IMR-90 (cell line): ENCODE measurements at regions not wholly inside any gene's neighbourhood (a gene's known extent, or its start where the extent isn't known, plus 50 kb on each side); places are given as distances from the start of the nearest gene placed in this dataset.

Experiments
- ATAC-seq: fragments of 200-7000 bp; cut with Tn5 transposase; 2 replicates; pipeline ENCODE4 v1.9.1; 2020; ENCODE audit warnings: low read depth, mild to moderate bottlenecking, moderate library complexity
- BruUV-seq: library from RNA; stranded (reverse); fragments of 400-500 nt; replicated peaks from 2 replicates; lab custom pipeline; 2021; lab: Mats Ljungman, UMichigan
- CTCF ChIA-PET: fragments of 300-600 bp; formaldehyde crosslinking; extraction: SDS; loops from one replicate; lab custom pipeline; 2021; ENCODE audit warnings: antibody characterized with exemption; lab: Yijun Ruan, JAX
- POLR2A ChIA-PET: fragments of 300-600 bp; sonication (Branson Sonifier 250); formaldehyde crosslinking; loops from one replicate; lab custom pipeline; 2022; ENCODE audit warnings: antibody characterized with exemption; ENCODE audit not compliant: unreplicated experiment; lab: Charles Lee
- DNase-seq: peaks from one replicate; pipeline ENCODE4 v3.0.0; 2013
- H2AFZ ChIP-seq: replicated peaks from 2 replicates; pipeline ENCODE3; 2013; ENCODE audit warnings: low read length, mild to moderate bottlenecking; ENCODE audit not compliant: poor library complexity
- H2AK5ac ChIP-seq: 2 replicates; pipeline ENCODE4 v1.6.1; 2013; ENCODE audit warnings: low read depth, low read length, inconsistent platforms
- H2AK9ac ChIP-seq: replicated peaks from 2 replicates; pipeline ENCODE3; 2013; ENCODE audit warnings: mild to moderate bottlenecking, low read depth, low read length, moderate library complexity; ENCODE audit not compliant: poor library complexity
- H2BK120ac ChIP-seq: 2 replicates; pipeline ENCODE4 v1.6.1; 2013; ENCODE audit warnings: low read depth, low read length, inconsistent platforms
- H2BK15ac ChIP-seq: 3 replicates; pipeline ENCODE4 v1.6.1; 2013; ENCODE audit warnings: low read depth, low read length, inconsistent platforms
- H2BK20ac ChIP-seq: 2 replicates; pipeline ENCODE4 v1.6.1; 2013; ENCODE audit warnings: low read depth, mild to moderate bottlenecking, inconsistent platforms, low read length, moderate library complexity
- H2BK5ac ChIP-seq: 2 replicates; pipeline ENCODE4 v1.6.1; 2013; ENCODE audit warnings: mild to moderate bottlenecking, low read depth, low read length, inconsistent platforms; ENCODE audit not compliant: poor library complexity, severe bottlenecking
- H3K14ac ChIP-seq: replicated peaks from 2 replicates; pipeline ENCODE4 v1.6.1; 2013; ENCODE audit warnings: low read depth, low read length, inconsistent platforms
- H3K18ac ChIP-seq: 2 replicates; pipeline ENCODE4 v1.6.1; 2013; ENCODE audit warnings: low read depth, low read length, control low read depth
- H3K23ac ChIP-seq: 2 replicates; pipeline ENCODE4 v1.6.1; 2013; ENCODE audit warnings: low read depth, low read length, inconsistent platforms
- H3K27ac ChIP-seq: 2 replicates; pipeline ENCODE4 v1.5.1; 2013; ENCODE audit warnings: mild to moderate bottlenecking, control low read depth, low read length; ENCODE audit not compliant: insufficient read depth
- H3K27me3 ChIP-seq: 2 replicates; pipeline ENCODE4 v1.6.1; 2013; ENCODE audit warnings: low read length; ENCODE audit not compliant: control insufficient read depth, insufficient read depth
- H3K36me3 ChIP-seq: 2 replicates; pipeline ENCODE4 v1.6.1; 2013; ENCODE audit warnings: low read length, mixed read lengths; ENCODE audit not compliant: control insufficient read depth, insufficient read depth
- H3K4ac ChIP-seq: 2 replicates; pipeline ENCODE4 v1.6.1; 2013; ENCODE audit warnings: low read depth, low read length, inconsistent platforms
- H3K4me1 ChIP-seq: 2 replicates; pipeline ENCODE4 v1.6.1; 2013; ENCODE audit warnings: low read length, mixed read lengths; ENCODE audit not compliant: control insufficient read depth, insufficient read depth
- H3K4me2 ChIP-seq: 2 replicates; pipeline ENCODE4 v1.6.1; 2013; ENCODE audit warnings: low read depth, mild to moderate bottlenecking, control low read depth, low read length, moderate library complexity
- H3K4me3 ChIP-seq: 2 replicates; pipeline ENCODE4 v1.5.1; 2013; ENCODE audit warnings: low read depth, mild to moderate bottlenecking, control low read depth, low read length, moderate library complexity; ENCODE audit not compliant: insufficient read depth
- H3K56ac ChIP-seq: 2 replicates; pipeline ENCODE4 v1.6.1; 2013; ENCODE audit warnings: low read length, inconsistent platforms; ENCODE audit not compliant: insufficient read depth; ENCODE audit errors: extremely low read depth
- H3K79me1 ChIP-seq, 2 experiments: 2 replicates each; pipeline ENCODE4 v1.6.1; 2013; ENCODE audit warnings: low read length in 2 of 2, inconsistent platforms in 1 of 2, low read depth in 1 of 2
- H3K9ac ChIP-seq: 2 replicates; pipeline ENCODE4 v1.6.1; 2013; ENCODE audit warnings: low read depth, low read length, control low read depth
- H3K9me1 ChIP-seq: 2 replicates; pipeline ENCODE4 v1.6.1; 2013; ENCODE audit warnings: low read length, inconsistent platforms; ENCODE audit not compliant: insufficient read depth
- H3K9me3 ChIP-seq: 2 replicates; pipeline ENCODE4 v1.6.1; 2013; ENCODE audit warnings: low read length; ENCODE audit not compliant: control insufficient read depth, insufficient read depth
- H4K20me1 ChIP-seq: 2 replicates; pipeline ENCODE4 v1.6.1; 2013; ENCODE audit warnings: low read length, inconsistent platforms; ENCODE audit not compliant: insufficient read depth
- H4K5ac ChIP-seq: 2 replicates; pipeline ENCODE4 v1.6.1; 2013; ENCODE audit warnings: mild to moderate bottlenecking, low read depth, low read length, control low read depth
- H4K8ac ChIP-seq, 2 experiments: 2 replicates each; pipeline ENCODE4 v1.6.1; 2013; ENCODE audit warnings: low read depth in 2 of 2, low read length in 2 of 2, control low read depth in 1 of 2, inconsistent platforms in 1 of 2
- H4K91ac ChIP-seq: 2 replicates; pipeline ENCODE4 v1.6.1; 2013; ENCODE audit warnings: low read depth, low read length, inconsistent platforms; ENCODE audit not compliant: insufficient read depth
- BHLHE40 ChIP-seq: fragments of 150-350 bp; IDR thresholded peaks from 2 replicates; pipeline ENCODE4 v1.6.1; 2016; ENCODE audit warnings: mild to moderate bottlenecking, low read depth, low read length
- CEBPB ChIP-seq: IDR thresholded peaks from 2 replicates; pipeline ENCODE4 v1.6.1; 2012; ENCODE audit warnings: low read depth, low read length, improper control_type of control experiment
- CHD1 ChIP-seq: IDR thresholded peaks from 2 replicates; pipeline ENCODE4 v1.6.1; 2012; ENCODE audit warnings: low read depth, low read length, improper control_type of control experiment
- CTCF ChIP-seq: conservative IDR thresholded peaks from 2 replicates; pipeline ENCODE4 v1.5.1; 2012; ENCODE audit warnings: mild to moderate bottlenecking, low read depth, low read length, improper control_type of control experiment
- FOS ChIP-seq: fragments of 150-350 bp; IDR thresholded peaks from 2 replicates; pipeline ENCODE4 v1.6.1; 2016; ENCODE audit warnings: low read depth, low read length
- MAFK ChIP-seq: IDR thresholded peaks from 2 replicates; pipeline ENCODE4 v1.6.1; 2012; ENCODE audit warnings: low read depth, low read length, improper control_type of control experiment
- MAZ ChIP-seq: IDR thresholded peaks from 2 replicates; pipeline ENCODE4 v1.6.1; 2012; ENCODE audit warnings: low read depth, mild to moderate bottlenecking, low read length, improper control_type of control experiment, moderate library complexity, borderline replicate concordance
- MXI1 ChIP-seq: IDR thresholded peaks from 2 replicates; pipeline ENCODE4 v1.6.1; 2012; ENCODE audit warnings: low read depth, mild to moderate bottlenecking, low read length, moderate library complexity, borderline replicate concordance
- NFE2L2 ChIP-seq: fragments of 150-350 bp; IDR thresholded peaks from 2 replicates; pipeline ENCODE4 v1.6.1; 2016; ENCODE audit warnings: low read depth, mild to moderate bottlenecking, low read length
- POLR2A ChIP-seq: IDR thresholded peaks from 2 replicates; pipeline ENCODE4 v1.6.1; 2012; ENCODE audit warnings: mild to moderate bottlenecking, low read depth, low read length
- RAD21 ChIP-seq: IDR thresholded peaks from 2 replicates; pipeline ENCODE4 v1.6.1; 2012; ENCODE audit warnings: low read length, improper control_type of control experiment
- RCOR1 ChIP-seq: IDR thresholded peaks from 2 replicates; pipeline ENCODE4 v1.6.1; 2012; ENCODE audit warnings: mild to moderate bottlenecking, low read length, improper control_type of control experiment; ENCODE audit not compliant: insufficient replicate concordance
- RFX5 ChIP-seq: IDR thresholded peaks from 2 replicates; pipeline ENCODE4 v1.8.0; 2012; ENCODE audit warnings: low read depth, mild to moderate bottlenecking, low read length, moderate library complexity
- SMC3 ChIP-seq: fragments of 150-350 bp; IDR thresholded peaks from 2 replicates; pipeline ENCODE4 v1.6.1; 2016; ENCODE audit warnings: low read depth, mild to moderate bottlenecking, antibody characterized with exemption, low read length, moderate library complexity
- USF2 ChIP-seq: fragments of 150-350 bp; IDR thresholded peaks from 2 replicates; pipeline ENCODE4 v1.6.1; 2017; ENCODE audit warnings: mild to moderate bottlenecking, antibody characterized with exemption, low read length, low read depth
- dilution Hi-C: fragments of 300-500 bp; cut with HindIII; formaldehyde crosslinking; loops from one replicate; pipeline ENCODE4 v1.14.3; 2018; ENCODE audit warnings: low sequenced_read_pairs; ENCODE audit not compliant: unreplicated experiment
- in situ Hi-C: fragments of 300-500 bp; cut with MboI; formaldehyde crosslinking; loops from 3 replicates; pipeline ENCODE4 v1.14.3; 2019; ENCODE audit warnings: low sequenced_read_pairs, inconsistent platforms, mixed read lengths
- intact Hi-C: fragments of 100-400 bp; cut with micrococcal nuclease; formaldehyde crosslinking; loops from 2 replicates; pipeline ENCODE4 v1.10.0; 2022
- TF ChIP-seq, protein P1 (sequence below): fragments of 150-350 bp; IDR thresholded peaks from 2 replicates; pipeline ENCODE4 v1.6.1; 2016; ENCODE audit warnings: low read depth, mild to moderate bottlenecking, low read length, moderate library complexity, borderline replicate concordance

DNA sequence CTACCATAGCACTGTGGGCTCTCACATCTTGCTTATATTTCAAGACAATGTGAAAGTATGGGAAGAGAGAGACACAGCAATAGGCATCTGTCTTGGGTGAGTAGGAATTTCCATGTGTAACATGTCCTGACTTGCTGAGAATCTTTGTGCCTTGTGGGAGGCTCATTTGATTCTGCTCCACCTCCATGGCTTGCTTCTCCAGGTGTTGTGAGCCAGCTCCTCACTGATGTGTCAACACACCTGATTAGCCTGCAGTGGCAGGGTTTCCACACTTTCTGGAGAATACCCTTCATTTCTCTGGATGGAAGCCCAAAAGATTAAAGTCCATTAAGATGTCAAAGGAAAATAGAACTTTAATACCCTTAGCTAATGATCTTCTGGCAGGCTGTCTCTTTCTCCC is 613.6 kb downstream of the ZNF608 start:
- H2AK9ac ChIP-seq, result no peak overlapping the region
- H3K4ac ChIP-seq, result 0 out of 2 replicates have a peak overlapping the region, but pooled peaks have one; percentile 21
- no peak overlapping the region for H2AK5ac ChIP-seq
- H3K18ac ChIP-seq, result 0 out of 2 replicates have a peak overlapping the region, but pooled peaks have one; percentile 56
- ChIA-PET POLR2A (no interaction called here), CTCF (no interaction called here)
- H3K23ac ChIP-seq, result 0 out of 2 replicates have a peak overlapping the region, but pooled peaks have one; percentile 48
- H4K20me1 ChIP-seq, result no peaks in the 10 kb centered on the region
- H3K9me1 ChIP-seq, result no peaks in the 10 kb centered on the region
- no peak overlapping the region for H2BK5ac ChIP-seq
- no peak overlapping the region for H3K27ac ChIP-seq
- no peaks in the 10 kb centered on the region for H3K27me3 ChIP-seq
- H3K36me3 ChIP-seq, result no peaks in the 10 kb centered on the region
- H3K4me2 ChIP-seq, result no peak overlapping the region
- H3K4me1 ChIP-seq, result no peaks in the 10 kb centered on the region; the same call in 1 of the 2 replicates
- H3K9me3 ChIP-seq, result no peaks in the 10 kb centered on the region
- 0 out of 2 replicates have a peak overlapping the region, but pooled peaks have one; percentile 55 for H2BK20ac ChIP-seq
- H4K91ac ChIP-seq, result no peak overlapping the region; the same call in 1 of the 2 replicates
- dilution Hi-C loops, result no loop called here
- in situ Hi-C loops, result no loop called here
- no peak overlapping the region for H3K9ac ChIP-seq
- H3K4me3 ChIP-seq, result no peak overlapping the region
- H3K14ac ChIP-seq, result no peak overlapping the region
- BruUV-seq, result no TSS peak
- ATAC-seq, result no peak
- no peaks in the 10 kb centered on the region for H3K79me1 ChIP-seq
- H2AFZ ChIP-seq, result no peak overlapping the region
- no peak overlapping the region for H2BK15ac ChIP-seq
- H4K5ac ChIP-seq, result peak overlapping the region; percentile 77; the same call in 1 of the 2 replicates
- intact Hi-C loops, result no loop called here
- no peak for DNase-seq
- TF ChIP-seq BHLHE40, result no peak
- TF ChIP-seq CTCF, result no peak
- no peak for TF ChIP-seq MXI1
- TF ChIP-seq POLR2A, result no peak
- no peak for TF ChIP-seq CHD1
- TF ChIP-seq RAD21, result no peak
- no peak for TF ChIP-seq SMC3
- TF ChIP-seq MAFK, result no peak
- no peak for TF ChIP-seq MAZ
- TF ChIP-seq CEBPB, result no peak
- TF ChIP-seq FOS, result no peak
- TF ChIP-seq NFE2L2, result no peak
- TF ChIP-seq USF2, result no peak
- TF ChIP-seq RFX5, result no peak
- no peak for TF ChIP-seq RCOR1
- TF ChIP-seq, protein P1, sequence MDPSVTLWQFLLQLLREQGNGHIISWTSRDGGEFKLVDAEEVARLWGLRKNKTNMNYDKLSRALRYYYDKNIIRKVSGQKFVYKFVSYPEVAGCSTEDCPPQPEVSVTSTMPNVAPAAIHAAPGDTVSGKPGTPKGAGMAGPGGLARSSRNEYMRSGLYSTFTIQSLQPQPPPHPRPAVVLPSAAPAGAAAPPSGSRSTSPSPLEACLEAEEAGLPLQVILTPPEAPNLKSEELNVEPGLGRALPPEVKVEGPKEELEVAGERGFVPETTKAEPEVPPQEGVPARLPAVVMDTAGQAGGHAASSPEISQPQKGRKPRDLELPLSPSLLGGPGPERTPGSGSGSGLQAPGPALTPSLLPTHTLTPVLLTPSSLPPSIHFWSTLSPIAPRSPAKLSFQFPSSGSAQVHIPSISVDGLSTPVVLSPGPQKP, result no peak
- H2BK120ac ChIP-seq, result peak overlapping the region; percentile 61; the same call in 1 of the 2 replicates
- no peak overlapping the region for H3K56ac ChIP-seq
- no peak overlapping the region for H4K8ac ChIP-seq
